Mesendoderm (in vitro differentiated cells): ENCODE measurements at regions not wholly inside any gene's neighbourhood (a gene's known extent, or its start where the extent isn't known, plus 50 kb on each side); places are given as distances from the start of the nearest gene placed in this dataset.
"Not testable (repeated sequence)": the region's sequence is repeated elsewhere in the genome, so short reads cannot be mapped to it uniquely, and the experiment has no call there.

ENCODE experiments used
- DNase-seq: peaks from one replicate; pipeline ENCODE4 v3.0.0; 2013
- H2AK5ac ChIP-seq: 2 replicates; pipeline ENCODE4 v1.6.1; 2013; ENCODE audit warnings: low read length, inconsistent platforms
- H2BK120ac ChIP-seq: 2 replicates; pipeline ENCODE4 v1.6.1; 2013; ENCODE audit warnings: low read depth, mild to moderate bottlenecking, low read length, moderate library complexity, mixed read lengths
- H2BK15ac ChIP-seq: replicated peaks from 2 replicates; pipeline ENCODE4 v1.6.1; 2013; ENCODE audit warnings: low read depth, mild to moderate bottlenecking, moderate library complexity
- H2BK5ac ChIP-seq: 2 replicates; pipeline ENCODE4 v1.6.1; 2013; ENCODE audit warnings: low read length, inconsistent platforms
- H3K18ac ChIP-seq: 2 replicates; pipeline ENCODE4 v1.6.1; 2013; ENCODE audit warnings: mild to moderate bottlenecking, low read length, mixed read lengths
- H3K23ac ChIP-seq: one replicate; pipeline ENCODE4 v1.6.1; 2013; ENCODE audit warnings: low read length
- H3K27ac ChIP-seq: 2 replicates; pipeline ENCODE4 v1.5.1; 2013; ENCODE audit warnings: low read depth, mild to moderate bottlenecking, inconsistent platforms, low read length, moderate library complexity
- H3K27me3 ChIP-seq: 2 replicates; pipeline ENCODE4 v1.6.1; 2013; ENCODE audit warnings: low read length, control low read depth, mild to moderate bottlenecking, inconsistent platforms; ENCODE audit not compliant: insufficient read depth, poor library complexity
- H3K36me3 ChIP-seq: 2 replicates; pipeline ENCODE4 v1.6.1; 2013; ENCODE audit warnings: low read length, inconsistent platforms; ENCODE audit not compliant: control insufficient read depth, insufficient read depth
- H3K4ac ChIP-seq: one replicate; pipeline ENCODE4 v1.6.1; 2013; ENCODE audit warnings: low read depth, mild to moderate bottlenecking, low read length, moderate library complexity
- H3K4me1 ChIP-seq: 2 replicates; pipeline ENCODE4 v1.6.1; 2013; ENCODE audit warnings: low read depth, low read length, inconsistent platforms; ENCODE audit not compliant: control insufficient read depth
- H3K4me2 ChIP-seq: 2 replicates; pipeline ENCODE4 v1.6.1; 2013; ENCODE audit warnings: low read length
- H3K4me3 ChIP-seq: 2 replicates; pipeline ENCODE4 v1.5.1; 2013; ENCODE audit warnings: mild to moderate bottlenecking, low read length
- H3K56ac ChIP-seq: one replicate; pipeline ENCODE4 v1.6.1; 2013; ENCODE audit warnings: low read length
- H3K79me1 ChIP-seq: 2 replicates; pipeline ENCODE4 v1.6.1; 2013; ENCODE audit warnings: low read length, inconsistent platforms
- H3K79me2 ChIP-seq: 2 replicates; pipeline ENCODE4 v1.6.1; 2013; ENCODE audit warnings: mild to moderate bottlenecking, low read length; ENCODE audit not compliant: control insufficient read depth, insufficient read depth
- H3K9ac ChIP-seq: 2 replicates; pipeline ENCODE4 v1.6.1; 2013; ENCODE audit warnings: low read length, inconsistent platforms
- H4K5ac ChIP-seq: one replicate; pipeline ENCODE4 v1.6.1; 2013; ENCODE audit warnings: low read length
- H4K8ac ChIP-seq: one replicate; pipeline ENCODE4 v1.6.1; 2013; ENCODE audit warnings: low read depth, mild to moderate bottlenecking, control low read depth, low read length, moderate library complexity
- WGBS: extraction: QIAGEN DNeasy Blood & Tissue Kit; methylation state at CpG from one replicate; pipeline ENCODE4 v1.1.7; 2013; ENCODE audit warnings: low lambda C conversion rate, missing lambda C conversion rate; ENCODE audit not compliant: insufficient coverage; ENCODE audit errors: extremely low coverage; 5-methylcytosine and 5-hydroxymethylcytosine counted together

DNA sequence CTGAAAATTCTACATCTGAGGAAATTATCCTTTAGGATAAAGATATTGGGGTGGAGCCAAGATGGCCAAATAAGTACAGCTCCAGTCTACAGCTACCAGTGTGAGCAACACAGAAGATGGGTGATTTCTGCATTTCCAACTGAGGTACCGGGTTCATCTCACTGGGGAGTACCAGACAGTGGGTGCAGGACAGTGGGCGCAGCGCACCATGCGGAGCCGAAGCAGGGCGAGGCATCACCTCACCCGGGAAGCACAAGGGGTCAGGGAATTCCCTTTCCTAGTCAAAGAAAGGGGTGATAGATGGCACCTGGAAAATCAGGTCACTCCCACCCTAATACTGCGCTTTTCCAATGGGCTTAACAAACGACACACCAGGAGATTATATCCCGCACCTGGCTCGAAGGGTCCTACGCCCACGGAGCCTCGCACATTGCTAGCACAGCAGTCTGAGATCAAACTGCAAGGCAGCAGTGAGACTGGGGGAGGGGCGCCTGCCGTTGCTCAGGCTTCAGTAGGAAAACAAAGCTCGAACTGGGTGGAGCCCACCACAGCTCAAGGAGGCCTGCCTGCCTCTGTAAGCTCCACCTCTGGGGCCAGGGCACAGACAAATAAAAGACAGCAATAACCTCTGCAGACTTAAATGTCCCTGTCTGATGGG lies 149.5 kb upstream of the KYNU start:
- H3K27ac ChIP-seq, H3K27me3 ChIP-seq, H3K79me2 ChIP-seq, H3K18ac ChIP-seq, H3K4ac ChIP-seq, H3K79me1 ChIP-seq, H3K56ac ChIP-seq, H2AK5ac ChIP-seq, H3K4me1 ChIP-seq, H4K5ac ChIP-seq, H3K9ac ChIP-seq, H3K4me2 ChIP-seq, DNase-seq, H3K4me3 ChIP-seq, H2BK5ac ChIP-seq, H3K36me3 ChIP-seq, H3K23ac ChIP-seq, H4K8ac ChIP-seq, H2BK15ac ChIP-seq, H2BK120ac ChIP-seq: not testable (repeated sequence)
- WGBS = no CpG with 5 or more reads among the region's 17 CpGs

DNA sequence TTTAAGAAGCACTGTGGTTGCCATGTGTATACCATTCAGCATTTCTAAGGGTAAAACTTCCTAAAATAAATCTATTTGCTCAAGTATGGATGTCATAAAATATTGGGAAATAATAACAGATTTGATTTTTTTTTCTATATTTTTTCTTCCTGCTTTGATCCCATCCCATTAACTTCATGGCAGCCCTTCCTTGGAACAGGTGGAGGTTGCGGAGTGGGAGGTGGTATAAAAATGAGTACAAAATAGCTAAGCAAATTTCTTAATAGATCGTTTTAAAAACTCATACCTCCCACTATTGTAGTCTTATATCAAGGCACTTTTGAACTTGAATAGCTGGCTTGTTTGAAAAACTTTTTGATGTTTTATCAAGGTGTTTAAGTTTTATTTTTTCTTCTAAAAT lies 152.1 kb upstream of the KYNU start:
- H3K56ac ChIP-seq = no peak overlapping the region
- no peaks in the 10 kb centered on the region for H3K79me1 ChIP-seq
- no peak overlapping the region for H3K4me2 ChIP-seq
- H3K4me1 ChIP-seq = no peaks in the 10 kb centered on the region
- no peak overlapping the region for H2AK5ac ChIP-seq
- no peak overlapping the region for H2BK120ac ChIP-seq
- no peaks in the 10 kb centered on the region for H3K27me3 ChIP-seq
- H2BK5ac ChIP-seq = no peak overlapping the region
- H3K4ac ChIP-seq = no peak overlapping the region
- H3K36me3 ChIP-seq = no peaks in the 10 kb centered on the region
- H2BK15ac ChIP-seq = no peak overlapping the region
- no peak overlapping the region for H3K27ac ChIP-seq
- H3K79me2 ChIP-seq = no peaks in the 10 kb centered on the region
- no CpG with 5 or more reads among the region's 2 CpGs for WGBS
- no peak for DNase-seq
- no peak overlapping the region for H4K8ac ChIP-seq
- no peak overlapping the region for H3K4me3 ChIP-seq
- H3K9ac ChIP-seq = no peak overlapping the region
- no peak overlapping the region for H3K23ac ChIP-seq
- no peak overlapping the region for H3K18ac ChIP-seq
- H4K5ac ChIP-seq = no peak overlapping the region

DNA sequence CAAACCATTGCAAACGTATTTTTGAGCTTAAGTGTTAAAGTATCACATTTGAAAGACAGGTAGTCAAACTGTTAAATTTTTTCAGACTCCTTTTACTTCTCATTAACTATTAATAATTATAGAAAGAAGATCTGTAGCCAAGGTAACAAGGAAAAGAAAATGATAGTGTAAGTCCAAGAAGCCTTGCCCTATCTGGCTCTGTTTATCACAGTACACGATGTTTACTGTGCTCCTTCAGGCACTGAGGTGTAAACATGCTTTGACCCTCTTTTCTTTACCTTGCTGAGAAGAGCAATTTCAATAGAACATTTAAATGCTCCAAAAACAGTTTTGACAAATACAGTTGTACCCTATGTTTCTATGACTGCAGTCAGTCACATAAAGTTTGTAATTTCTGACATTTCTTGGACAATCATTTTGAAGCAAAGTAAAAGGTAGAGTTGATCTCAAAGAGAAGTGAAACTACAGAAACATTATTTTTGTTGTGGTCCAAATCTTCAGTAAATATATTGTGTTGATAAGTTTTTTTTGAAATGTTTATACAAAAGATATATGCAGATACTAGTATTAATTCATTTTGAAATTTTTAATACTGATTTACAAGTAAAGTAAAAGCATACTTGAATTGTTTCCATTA lies 152.6 kb upstream of the KYNU start:
- no peak for DNase-seq

DNA sequence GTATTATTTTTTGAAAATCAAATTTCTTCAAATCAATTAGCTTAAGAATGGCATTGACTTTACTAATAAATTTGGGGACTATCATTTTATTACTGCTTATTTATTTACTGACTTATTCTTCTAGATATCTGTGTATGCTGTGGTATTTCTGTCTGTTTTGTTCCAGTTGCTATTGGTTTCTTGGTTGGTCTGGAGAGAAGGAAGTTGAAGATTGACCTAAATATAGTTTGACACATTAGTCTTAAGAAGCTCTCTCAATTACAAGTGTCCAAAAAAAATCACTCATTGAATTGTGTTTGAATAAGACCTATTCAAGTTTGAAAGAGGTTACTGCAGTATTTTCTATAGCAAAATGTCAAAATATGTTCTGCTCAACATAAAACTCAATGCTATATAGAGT lies 153.3 kb upstream of the KYNU start:
- Histone ChIP-seq H3K4me2 (no peak overlapping the region), H4K5ac (no peak overlapping the region), H2BK5ac (no peak overlapping the region), H3K9ac (no peak overlapping the region), H3K79me1 (no peaks in the 10 kb centered on the region), H3K27me3 (no peaks in the 10 kb centered on the region), H3K23ac (no peak overlapping the region), H3K79me2 (no peaks in the 10 kb centered on the region), H2AK5ac (no peak overlapping the region), H3K4ac (no peak overlapping the region), H3K18ac (no peak overlapping the region), H3K4me1 (no peaks in the 10 kb centered on the region), H4K8ac (no peak overlapping the region), H3K36me3 (no peaks in the 10 kb centered on the region), H3K56ac (no peak overlapping the region), H3K27ac (no peak overlapping the region), H2BK120ac (no peak overlapping the region), H3K4me3 (no peak overlapping the region), H2BK15ac (no peak overlapping the region)
- DNase-seq = no peak

More for the DNA sequence above, 152.6 kb upstream of the KYNU start:
- Histone ChIP-seq H3K18ac (no peak overlapping the region), H3K4ac (no peak overlapping the region), H3K4me1 (no peaks in the 10 kb centered on the region), H3K4me3 (no peak overlapping the region), H4K5ac (no peak overlapping the region), H2BK5ac (no peak overlapping the region), H3K27ac (no peak overlapping the region), H3K4me2 (no peak overlapping the region), H3K36me3 (no peaks in the 10 kb centered on the region), H2BK120ac (no peak overlapping the region), H3K79me2 (no peaks in the 10 kb centered on the region), H3K23ac (no peak overlapping the region), H4K8ac (no peak overlapping the region), H2AK5ac (no peak overlapping the region), H2BK15ac (no peak overlapping the region), H3K56ac (no peak overlapping the region), H3K27me3 (no peaks in the 10 kb centered on the region), H3K79me1 (no peaks in the 10 kb centered on the region), H3K9ac (no peak overlapping the region)
- no CpG with 5 or more reads among the region's 2 CpGs for WGBS

DNA sequence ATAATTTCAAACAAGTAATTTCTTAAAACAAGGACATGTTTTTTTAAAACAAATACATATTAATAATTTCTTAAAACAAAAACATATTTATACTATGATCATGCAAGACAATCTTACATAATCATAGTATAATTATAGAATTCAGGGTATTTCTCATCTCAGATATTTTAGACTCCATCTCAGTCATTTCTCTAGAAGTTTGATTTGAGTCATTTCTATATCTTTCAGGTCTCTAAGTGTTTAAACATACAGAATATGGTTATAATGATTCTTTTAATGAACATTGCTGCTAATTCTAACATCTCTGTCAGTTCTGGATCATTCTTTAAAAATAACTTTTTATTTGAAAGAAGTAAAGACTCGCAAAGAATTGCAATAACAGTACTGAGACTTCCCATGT lies 154.2 kb upstream of the KYNU start:
- Histone ChIP-seq H3K79me2 (no peaks in the 10 kb centered on the region), H3K4me1 (no peaks in the 10 kb centered on the region), H3K27ac (no peak overlapping the region), H3K36me3 (no peaks in the 10 kb centered on the region), H3K9ac (no peak overlapping the region), H3K4me2 (no peak overlapping the region), H2BK5ac (no peak overlapping the region), H3K27me3 (no peaks in the 10 kb centered on the region), H2BK120ac (no peak overlapping the region), H4K5ac (no peak overlapping the region), H4K8ac (no peak overlapping the region), H3K18ac (no peak overlapping the region), H2AK5ac (no peak overlapping the region), H3K4ac (no peak overlapping the region), H3K56ac (no peak overlapping the region), H3K23ac (no peak overlapping the region), H2BK15ac (no peak overlapping the region), H3K79me1 (no peaks in the 10 kb centered on the region), H3K4me3 (no peak overlapping the region)
- no CpG with 5 or more reads among the region's 1 CpG for WGBS
- DNase-seq = no peak

DNA sequence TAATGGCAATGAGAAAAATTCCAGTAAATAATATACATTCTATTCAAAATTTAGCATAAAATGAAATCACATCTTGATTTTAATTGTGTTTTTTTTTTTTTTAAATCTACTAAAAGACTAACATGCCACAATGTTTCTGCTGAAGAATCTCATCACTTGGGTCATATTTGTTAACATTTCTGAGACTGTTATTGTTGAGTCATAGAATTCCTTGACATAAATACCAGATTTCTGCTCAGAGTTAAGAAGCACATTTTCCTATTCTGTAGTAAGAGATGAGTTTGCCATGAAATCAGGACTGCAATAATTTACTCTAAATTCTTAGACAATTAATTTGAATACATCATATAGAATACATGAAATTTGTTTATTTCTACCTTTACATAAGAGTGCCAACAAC lies 154.9 kb upstream of the KYNU start:
- Histone ChIP-seq H4K5ac (no peak overlapping the region), H3K23ac (no peak overlapping the region), H3K79me2 (no peaks in the 10 kb centered on the region), H3K4ac (no peak overlapping the region), H4K8ac (no peak overlapping the region), H3K4me3 (no peak overlapping the region), H2AK5ac (no peak overlapping the region), H3K4me1 (no peaks in the 10 kb centered on the region), H3K18ac (no peak overlapping the region), H2BK120ac (no peak overlapping the region), H3K9ac (no peak overlapping the region), H2BK5ac (no peak overlapping the region), H3K4me2 (no peak overlapping the region), H3K36me3 (no peaks in the 10 kb centered on the region), H3K27ac (no peak overlapping the region), H3K79me1 (no peaks in the 10 kb centered on the region), H3K27me3 (no peaks in the 10 kb centered on the region), H2BK15ac (no peak overlapping the region), H3K56ac (no peak overlapping the region)
- no peak for DNase-seq
